HG02588 (cell line): ENCODE measurements at regions not wholly inside any gene's neighbourhood (a gene's known extent, or its start where the extent isn't known, plus 50 kb on each side); places are given as distances from the start of the nearest gene placed in this dataset.
A peak's percentile ranks its signal among the peaks of the same experiment; 100 is the strongest.

Experiments used
- ATAC-seq: cut with Tn5 transposase; IDR thresholded peaks from one replicate; pipeline ENCODE4 v1.9.1; 2021; ENCODE audit warnings: mild to moderate bottlenecking, moderate library complexity; ENCODE audit not compliant: unreplicated experiment

- no peak for ATAC-seq
Observed at GRCh38 chrX:30504309-30504708, 73.3 kb downstream of the TASL start.

- ATAC-seq = no peak
Observed at GRCh38 chrX:30495468-30495867, 82.1 kb downstream of the TASL start.

DNA sequence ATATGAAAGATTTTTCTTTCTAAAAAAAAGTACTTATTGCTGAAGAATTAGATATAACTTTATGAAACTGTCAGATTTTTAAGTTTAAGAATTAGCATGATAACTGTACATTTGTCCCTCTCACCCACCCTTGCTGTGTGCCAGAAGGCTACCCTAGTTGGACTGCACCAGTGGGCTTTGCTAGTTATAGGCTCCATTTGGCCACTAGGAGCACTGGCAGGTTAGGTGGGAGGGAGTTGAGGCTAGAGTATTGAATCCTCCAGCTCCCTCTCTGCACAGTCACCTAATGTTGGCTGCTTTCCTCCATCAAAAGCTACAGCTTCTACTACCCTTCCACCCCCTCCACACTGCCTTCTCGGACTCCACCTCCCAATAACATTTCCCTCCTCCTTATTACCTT lies 84.2 kb downstream of the TASL start:
- ATAC-seq = no peak

DNA sequence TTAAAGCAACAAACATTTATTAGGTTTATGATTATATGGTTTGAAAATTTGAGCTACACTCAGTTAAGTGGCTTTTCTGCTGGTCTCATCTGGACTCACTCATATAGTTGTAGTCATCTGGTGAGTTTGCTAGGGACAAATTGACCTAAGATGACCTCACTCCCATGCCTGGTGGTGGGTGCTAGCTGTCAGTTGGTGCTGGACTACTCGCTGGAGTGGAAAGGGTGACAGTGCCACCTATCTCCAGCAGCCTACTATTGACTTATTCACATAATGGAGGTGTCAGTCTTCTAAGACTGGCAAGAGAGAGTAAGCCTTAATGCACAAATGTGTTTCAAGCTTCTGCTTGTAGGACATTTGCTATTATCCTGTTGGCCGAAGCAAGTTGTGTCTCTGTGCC lies 88.2 kb downstream of the TASL start:
- ATAC-seq = no peak

- peak; percentile 77 for ATAC-seq
Observed at GRCh38 chrX:30488092-30488491, 89.5 kb downstream of the TASL start.

- no peak for ATAC-seq
Observed at GRCh38 chrX:30483996-30484395, 93.6 kb downstream of the TASL start.

GRCh38 chrX:30468471-30468870 lies 109.1 kb downstream of the TASL start:
- ATAC-seq = no peak
